Vagina (tissue), 2 donors: ENCODE measurements at regions not wholly inside any gene's neighbourhood (a gene's known extent, or its start where the extent isn't known, plus 50 kb on each side); places are given as distances from the start of the nearest gene placed in this dataset.

Experiments
- DNase-seq, 2 donors: peaks; one replicate each; pipeline ENCODE4 v3.0.0-alpha.2; 2017; ENCODE audit errors: extremely low spot score in 2 of 2
- H3K27ac ChIP-seq: fragments of 200-600 bp; sonication (generic); one replicate; pipeline ENCODE4 v1.5.1; 2019
- H3K27me3 ChIP-seq: fragments of 200-600 bp; sonication (generic); one replicate; pipeline ENCODE4 v1.5.1; 2019
- H3K36me3 ChIP-seq, 2 donors: fragments of 200-600 bp; sonication (generic); one replicate each; pipeline ENCODE4 v1.5.1; 2017 to 2019
- H3K4me1 ChIP-seq: fragments of 200-600 bp; sonication (generic); one replicate; pipeline ENCODE4 v1.5.1; 2019
- H3K4me3 ChIP-seq, 2 donors: fragments of 200-600 bp; sonication (generic); 1 replicate in 1 of 2; 2 replicates in 1 of 2; pipeline ENCODE4 v1.5.1; 2016 to 2019
- H3K9me3 ChIP-seq: fragments of 200-600 bp; sonication (generic); one replicate; pipeline ENCODE4 v1.5.1; 2019
- POLR2A ChIP-seq, 2 donors: fragments of 450-650 bp; IDR thresholded peaks; one replicate each; pipeline ENCODE4 v1.6.1; 2017; ENCODE audit warnings: antibody characterized with exemption in 2 of 2, mild to moderate bottlenecking in 2 of 2, moderate library complexity in 2 of 2
- POLR2AphosphoS5 ChIP-seq, 2 donors: sonication (generic); formaldehyde crosslinking; IDR thresholded peaks; one replicate each; pipeline ENCODE4 v1.9.0; 2017; ENCODE audit warnings: antibody characterized with exemption in 2 of 2, mild to moderate bottlenecking in 2 of 2, low read depth in 1 of 2; ENCODE audit not compliant: insufficient read depth in 1 of 2
- intact Hi-C: fragments of 100-400 bp; cut with DNase I; formaldehyde crosslinking; loops from one replicate; pipeline ENCODE4 v1.15.1; 2023
- TF ChIP-seq, protein P1 (sequence below), 3 experiments: fragments of 450-650 bp in 2 of 3; fragments of 200-600 bp in 1 of 3; sonication (generic) in 1 of 3; IDR thresholded peaks; one replicate each; pipeline ENCODE4 v1.5.1; 2017 to 2019; ENCODE audit warnings: antibody characterized with exemption in 3 of 3, mild to moderate bottlenecking in 2 of 3, moderate library complexity in 2 of 3

- no peak for TF ChIP-seq POLR2A (IDR thresholded peaks at IDR 0.05)
- TF ChIP-seq, protein P1, sequence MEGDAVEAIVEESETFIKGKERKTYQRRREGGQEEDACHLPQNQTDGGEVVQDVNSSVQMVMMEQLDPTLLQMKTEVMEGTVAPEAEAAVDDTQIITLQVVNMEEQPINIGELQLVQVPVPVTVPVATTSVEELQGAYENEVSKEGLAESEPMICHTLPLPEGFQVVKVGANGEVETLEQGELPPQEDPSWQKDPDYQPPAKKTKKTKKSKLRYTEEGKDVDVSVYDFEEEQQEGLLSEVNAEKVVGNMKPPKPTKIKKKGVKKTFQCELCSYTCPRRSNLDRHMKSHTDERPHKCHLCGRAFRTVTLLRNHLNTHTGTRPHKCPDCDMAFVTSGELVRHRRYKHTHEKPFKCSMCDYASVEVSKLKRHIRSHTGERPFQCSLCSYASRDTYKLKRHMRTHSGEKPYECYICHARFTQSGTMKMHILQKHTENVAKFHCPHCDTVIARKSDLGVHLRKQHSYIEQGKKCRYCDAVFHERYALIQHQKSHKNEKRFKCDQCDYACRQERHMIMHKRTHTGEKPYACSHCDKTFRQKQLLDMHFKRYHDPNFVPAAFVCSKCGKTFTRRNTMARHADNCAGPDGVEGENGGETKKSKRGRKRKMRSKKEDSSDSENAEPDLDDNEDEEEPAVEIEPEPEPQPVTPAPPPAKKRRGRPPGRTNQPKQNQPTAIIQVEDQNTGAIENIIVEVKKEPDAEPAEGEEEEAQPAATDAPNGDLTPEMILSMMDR (IDR thresholded peaks at IDR 0.05) = no peak
- no peak for TF ChIP-seq POLR2AphosphoS5 (IDR thresholded peaks at IDR 0.05; ENCODE audit: insufficient read depth in 1 of 2, low read depth in 1 of 2)
- Histone ChIP-seq H3K4me1 (no peaks in the 10 kb centered on the region), H3K27ac (no peak overlapping the region), H3K27me3 (no peaks in the 10 kb centered on the region), H3K4me3 (no peak overlapping the region), H3K9me3 (no peaks in the 10 kb centered on the region), H3K36me3 (no peaks in the 10 kb centered on the region)
- DNase-seq = no peak
- intact Hi-C loops = no loop called here
Measured at GRCh38 chr5:12854386-12854785, 950.1 kb upstream of the CTNND2 start.

- intact Hi-C loops = no loop called here
- TF ChIP-seq, protein P1 (IDR thresholded peaks at IDR 0.05) = no peak
- TF ChIP-seq POLR2A (IDR thresholded peaks at IDR 0.05) (no peak), POLR2AphosphoS5 (IDR thresholded peaks at IDR 0.05; ENCODE audit: insufficient read depth in 1 of 2, low read depth in 1 of 2) (no peak)
- no peaks in the 10 kb centered on the region for H3K9me3 ChIP-seq
- DNase-seq = no peak
- no peaks in the 10 kb centered on the region for H3K27me3 ChIP-seq
- H3K27ac ChIP-seq = no peak overlapping the region
- H3K4me1 ChIP-seq = no peaks in the 10 kb centered on the region
- no peak overlapping the region for H3K4me3 ChIP-seq
- no peaks in the 10 kb centered on the region for H3K36me3 ChIP-seq
Measured at GRCh38 chr5:12851761-12852160, 947.5 kb upstream of the CTNND2 start.

DNA sequence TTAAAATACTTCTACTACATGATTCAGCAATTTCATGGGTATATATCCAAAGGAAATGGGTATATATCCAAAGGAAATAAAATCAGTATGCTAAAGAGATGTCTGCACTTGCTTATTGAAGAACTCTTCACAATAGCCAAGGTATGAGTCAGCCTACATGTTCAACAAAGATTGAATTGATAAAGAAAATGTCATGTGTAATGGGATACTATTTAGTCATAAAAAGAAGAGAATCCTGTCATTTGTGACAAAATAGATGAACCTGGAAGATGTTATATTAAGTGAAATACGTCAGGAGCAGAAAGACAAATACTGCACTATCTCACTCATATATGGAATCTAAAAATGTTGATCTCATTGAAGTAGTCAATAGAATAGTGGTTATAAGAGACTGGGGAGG lies 944.5 kb upstream of the CTNND2 start:
- no peak for TF ChIP-seq POLR2AphosphoS5 (IDR thresholded peaks at IDR 0.05; ENCODE audit: insufficient read depth in 1 of 2, low read depth in 1 of 2)
- TF ChIP-seq POLR2A (IDR thresholded peaks at IDR 0.05) = no peak
- TF ChIP-seq, protein P1 (IDR thresholded peaks at IDR 0.05) = no peak
- H3K36me3 ChIP-seq = no peaks in the 10 kb centered on the region
- no peaks in the 10 kb centered on the region for H3K27me3 ChIP-seq
- intact Hi-C loops = no loop called here
- H3K4me3 ChIP-seq = no peak overlapping the region
- H3K9me3 ChIP-seq = no peaks in the 10 kb centered on the region
- no peak overlapping the region for H3K27ac ChIP-seq
- no peaks in the 10 kb centered on the region for H3K4me1 ChIP-seq
- DNase-seq = no peak

GRCh38 chr5:12845549-12846159 lies 941.4 kb upstream of the CTNND2 start:
- Histone ChIP-seq H3K27ac (no peak overlapping the region), H3K27me3 (no peaks in the 10 kb centered on the region), H3K4me1 (no peaks in the 10 kb centered on the region), H3K36me3 (no peaks in the 10 kb centered on the region), H3K4me3 (no peak overlapping the region), H3K9me3 (no peaks in the 10 kb centered on the region)
- TF ChIP-seq, protein P1 (IDR thresholded peaks at IDR 0.05) = no peak
- TF ChIP-seq POLR2AphosphoS5 (IDR thresholded peaks at IDR 0.05; ENCODE audit: insufficient read depth in 1 of 2, low read depth in 1 of 2) (no peak), POLR2A (IDR thresholded peaks at IDR 0.05) (no peak)
- DNase-seq = no peak
- intact Hi-C loops = no loop called here

GRCh38 chr5:12840972-12841371 lies 936.7 kb upstream of the CTNND2 start:
- Histone ChIP-seq H3K9me3 (no peaks in the 10 kb centered on the region), H3K27me3 (no peaks in the 10 kb centered on the region), H3K27ac (no peak overlapping the region), H3K4me1 (no peaks in the 10 kb centered on the region), H3K4me3 (no peak overlapping the region), H3K36me3 (no peaks in the 10 kb centered on the region)
- intact Hi-C loops = no loop called here
- DNase-seq = no peak
- TF ChIP-seq, protein P1 (IDR thresholded peaks at IDR 0.05) = no peak
- TF ChIP-seq POLR2A (IDR thresholded peaks at IDR 0.05) (no peak), POLR2AphosphoS5 (IDR thresholded peaks at IDR 0.05; ENCODE audit: insufficient read depth in 1 of 2, low read depth in 1 of 2) (no peak)
